WTC11 (cell line): ENCODE measurements at regions not wholly inside any gene's neighbourhood (a gene's known extent, or its start where the extent isn't known, plus 50 kb on each side); places are given as distances from the start of the nearest gene placed in this dataset.

Experiments used
- ATAC-seq: fragments of 200-7000 bp; cut with Tn5 transposase; 2 replicates; pipeline ENCODE4 v1.10.0; 2021; ENCODE audit warnings: mild to moderate bottlenecking, moderate library complexity
- CTCF ChIA-PET: fragments of 300-600 bp; sonication (Branson Sonifier 250); formaldehyde crosslinking; loops from one replicate; lab custom pipeline; 2021; ENCODE audit warnings: antibody characterized with exemption; lab: Charles Lee
- POLR2A ChIA-PET: fragments of 350-600 bp; sonication (Branson Sonifier 250); formaldehyde crosslinking; loops from one replicate; lab custom pipeline; 2021; ENCODE audit warnings: antibody characterized with exemption; lab: Charles Lee
- DNase-seq: peaks from one replicate; pipeline ENCODE4 v3.0.0; 2021; ENCODE audit warnings: low spot score
- H3K27ac Mint-ChIP-seq: 2 replicates; pipeline ENCODE4 v1.8.0; 2021; ENCODE audit warnings: mixed read lengths
- H3K27me3 Mint-ChIP-seq: 2 replicates; pipeline ENCODE4 v1.8.0; 2021; ENCODE audit warnings: low read depth, mild to moderate bottlenecking, moderate library complexity, mixed read lengths
- H3K36me3 Mint-ChIP-seq: 2 replicates; pipeline ENCODE4 v1.8.0; 2021; ENCODE audit warnings: mixed read lengths
- H3K4me1 Mint-ChIP-seq: 2 replicates; pipeline ENCODE4 v1.8.0; 2022; ENCODE audit warnings: mixed read lengths
- H3K4me3 Mint-ChIP-seq: 2 replicates; pipeline ENCODE4 v1.8.0; 2021; ENCODE audit warnings: mild to moderate bottlenecking, moderate library complexity, mixed read lengths
- H3K9me3 Mint-ChIP-seq: 2 replicates; pipeline ENCODE4 v1.8.0; 2021; ENCODE audit warnings: mixed read lengths
- ATF1 ChIP-seq: sonication (generic); formaldehyde crosslinking; IDR thresholded peaks from 2 replicates; pipeline ENCODE4 v1.8.1; 2023; ENCODE audit warnings: mild to moderate bottlenecking, moderate library complexity, missing genetic modification reagents
- ATF2 ChIP-seq: sonication (generic); formaldehyde crosslinking; IDR thresholded peaks from 2 replicates; pipeline ENCODE4 v1.8.1; 2022; ENCODE audit warnings: low read depth, missing genetic modification reagents, borderline replicate concordance
- CDX4 ChIP-seq: fragments of 250-450 bp; sonication (Bioruptor Pico); IDR thresholded peaks from 2 replicates; pipeline ENCODE4 v1.9.0; 2021; ENCODE audit warnings: moderate library complexity, mild to moderate bottlenecking, inconsistent platforms, borderline replicate concordance
- E2F1 ChIP-seq: sonication (generic); formaldehyde crosslinking; IDR thresholded peaks from 2 replicates; pipeline ENCODE4 v1.8.0; 2022; ENCODE audit warnings: mild to moderate bottlenecking, missing genetic modification reagents
- E2F4 ChIP-seq: sonication (generic); formaldehyde crosslinking; IDR thresholded peaks from 2 replicates; pipeline ENCODE4 v1.8.1; 2022; ENCODE audit warnings: low read depth, mild to moderate bottlenecking, moderate library complexity, missing genetic modification reagents, borderline replicate concordance
- FOXP4 ChIP-seq: sonication (generic); formaldehyde crosslinking; IDR thresholded peaks from 2 replicates; pipeline ENCODE4 v1.8.0; 2022; ENCODE audit warnings: mild to moderate bottlenecking, missing genetic modification reagents
- KAT7 ChIP-seq: sonication (generic); formaldehyde crosslinking; IDR thresholded peaks from 2 replicates; pipeline ENCODE4 v1.8.1; 2023; ENCODE audit warnings: missing genetic modification reagents, mild to moderate bottlenecking, borderline replicate concordance
- TEAD1 ChIP-seq: sonication (generic); formaldehyde crosslinking; IDR thresholded peaks from 2 replicates; pipeline ENCODE4 v1.8.0; 2022; ENCODE audit warnings: mild to moderate bottlenecking, missing genetic modification reagents
- ZBTB21 ChIP-seq: sonication (generic); formaldehyde crosslinking; IDR thresholded peaks from 2 replicates; pipeline ENCODE4 v1.8.1; 2023; ENCODE audit warnings: mild to moderate bottlenecking, missing genetic modification reagents, borderline replicate concordance
- ZNF396 ChIP-seq: fragments of 250-450 bp; sonication (Bioruptor Pico); IDR thresholded peaks from 2 replicates; pipeline ENCODE4 v1.8.0; 2021; ENCODE audit warnings: mild to moderate bottlenecking, moderate library complexity, borderline replicate concordance
- ZSCAN18 ChIP-seq: fragments of 250-450 bp; sonication (Bioruptor Pico); IDR thresholded peaks from 2 replicates; pipeline ENCODE4 v2.1.2; 2022; ENCODE audit warnings: mild to moderate bottlenecking, moderate library complexity
- TF ChIP-seq, protein P1 (sequence below): sonication (generic); formaldehyde crosslinking; IDR thresholded peaks from 2 replicates; pipeline ENCODE4 v1.8.1; 2022; ENCODE audit warnings: missing genetic modification reagents, borderline replicate concordance

GRCh38 chr7:84477786-84478478 is 283.3 kb upstream of the SEMA3A start (continued):
- TF ChIP-seq ZSCAN18 (CRISPR knock-in tag) (no peak), ZNF396 (CRISPR knock-in tag) (no peak), E2F4 (CRISPR knock-in tag) (no peak), FOXP4 (CRISPR knock-in tag) (no peak), KAT7 (CRISPR knock-in tag) (no peak), ATF1 (CRISPR knock-in tag) (no peak), ZBTB21 (CRISPR knock-in tag) (no peak), TEAD1 (CRISPR knock-in tag) (no peak)
- TF ChIP-seq, protein P1, sequence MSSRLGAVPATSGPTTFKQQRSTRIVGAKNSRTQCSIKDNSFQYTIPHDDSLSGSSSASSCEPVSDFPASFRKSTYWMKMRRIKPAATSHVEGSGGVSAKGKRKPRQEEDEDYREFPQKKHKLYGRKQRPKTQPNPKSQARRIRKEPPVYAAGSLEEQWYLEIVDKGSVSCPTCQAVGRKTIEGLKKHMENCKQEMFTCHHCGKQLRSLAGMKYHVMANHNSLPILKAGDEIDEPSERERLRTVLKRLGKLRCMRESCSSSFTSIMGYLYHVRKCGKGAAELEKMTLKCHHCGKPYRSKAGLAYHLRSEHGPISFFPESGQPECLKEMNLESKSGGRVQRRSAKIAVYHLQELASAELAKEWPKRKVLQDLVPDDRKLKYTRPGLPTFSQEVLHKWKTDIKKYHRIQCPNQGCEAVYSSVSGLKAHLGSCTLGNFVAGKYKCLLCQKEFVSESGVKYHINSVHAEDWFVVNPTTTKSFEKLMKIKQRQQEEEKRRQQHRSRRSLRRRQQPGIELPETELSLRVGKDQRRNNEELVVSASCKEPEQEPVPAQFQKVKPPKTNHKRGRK (CRISPR knock-in tag), result no peak

GRCh38 chr7:84474436-84474835 is 279.8 kb upstream of the SEMA3A start:
- no peak overlapping the region for H3K4me3 Mint-ChIP-seq
- CTCF ChIA-PET, result interaction anchor here (0.6 kb wide), 1 partner anchor 62 kb away, joined by 3 read pairs; no protein-coding TSS in a partner anchor
- peaks cover 17% of the 10 kb centered on the region for H3K4me1 Mint-ChIP-seq
- H3K27me3 Mint-ChIP-seq, result peaks cover 21% of the 10 kb centered on the region
- H3K9me3 Mint-ChIP-seq, result no peaks in the 10 kb centered on the region
- ATAC-seq (no peak), DNase-seq (no peak)
- POLR2A ChIA-PET, result no interaction called here
- H3K36me3 Mint-ChIP-seq, result no peaks in the 10 kb centered on the region
- no peak for TF ChIP-seq FOXP4 (CRISPR knock-in tag)
- TF ChIP-seq E2F1, result no peak
- TF ChIP-seq CDX4 (CRISPR knock-in tag), result no peak
- no peak for TF ChIP-seq ATF2 (CRISPR knock-in tag)
- no peak overlapping the region for H3K27ac Mint-ChIP-seq
